T-cell (primary cell): ENCODE measurements at regions not wholly inside any gene's neighbourhood (a gene's known extent, or its start where the extent isn't known, plus 50 kb on each side); places are given as distances from the start of the nearest gene placed in this dataset.

ENCODE experiments used
- ATAC-seq, 4 experiments: fragments of 200-7000 bp in 3 of 4; fragments of 150-1000 bp in 1 of 4; cut with Tn5 transposase; replicated peaks in 1 of 4; 1 replicate in 3 of 4; 2 replicates in 1 of 4; pipeline ENCODE4 v1.10.0; 2021; ENCODE audit warnings: moderate library complexity in 3 of 4, mild to moderate bottlenecking in 2 of 4, moderate number of reproducible peaks in 1 of 4
- CTCF ChIA-PET, 2 donors: fragments of 300-600 bp; sonication (Branson Sonifier 250); formaldehyde crosslinking; loops; one replicate each; lab custom pipeline; 2022; ENCODE audit warnings: antibody characterized with exemption in 2 of 2; lab: Charles Lee
- POLR2A ChIA-PET, 2 donors: fragments of 300-600 bp; sonication (Branson Sonifier 250); formaldehyde crosslinking; loops; one replicate each; lab custom pipeline; 2022; ENCODE audit warnings: antibody characterized with exemption in 2 of 2; lab: Charles Lee
- DNase-seq, 35 experiments: peaks; one replicate each; pipeline versions ENCODE4 v3.0.0 to v3.0.0-alpha.2; 2013 to 2023
- H3K27ac ChIP-seq: one replicate; pipeline ENCODE4 v1.5.1; 2013; ENCODE audit warnings: low read length
- H3K27me3 ChIP-seq, 2 experiments: replicated peaks in 1 of 2; 1 replicate in 1 of 2; 2 replicates in 1 of 2; pipeline versions ENCODE4 v1.6.1 to v1.7.0; 2013; ENCODE audit warnings: low read length in 1 of 2, mixed read lengths in 1 of 2; ENCODE audit not compliant: control insufficient read depth in 2 of 2, insufficient read depth in 2 of 2; ENCODE audit errors: extremely low read depth in 1 of 2
- H3K36me3 ChIP-seq, 2 donors: 1 replicate in 1 of 2; 2 replicates in 1 of 2; pipeline versions ENCODE4 v1.6.1 to v1.7.0; 2013; ENCODE audit warnings: low read length in 1 of 2; ENCODE audit not compliant: control insufficient read depth in 2 of 2, insufficient read depth in 1 of 2; ENCODE audit errors: extremely low read depth in 1 of 2
- H3K4me1 ChIP-seq, 2 experiments: 1 replicate in 1 of 2; 2 replicates in 1 of 2; pipeline versions ENCODE4 v1.6.1 to v1.7.0; 2013; ENCODE audit warnings: low read length in 2 of 2, mixed read lengths in 1 of 2; ENCODE audit not compliant: insufficient read depth in 2 of 2, control insufficient read depth in 1 of 2; ENCODE audit errors: extremely low read depth in 1 of 2
- H3K4me3 ChIP-seq, 2 donors: 1 replicate in 1 of 2; 2 replicates in 1 of 2; pipeline versions ENCODE4 v1.5.1 to v1.7.0; 2013; ENCODE audit warnings: mild to moderate bottlenecking in 2 of 2, low read length in 1 of 2, moderate library complexity in 1 of 2; ENCODE audit not compliant: control insufficient read depth in 1 of 2; ENCODE audit errors: extremely low read depth in 1 of 2
- H3K9me3 ChIP-seq: 2 replicates; pipeline ENCODE4 v1.7.0; 2013
- H3K27ac Mint-ChIP-seq, 2 donors: one replicate each; pipeline ENCODE4 v1.8.0; 2020 to 2021; ENCODE audit warnings: mild to moderate bottlenecking in 2 of 2, mixed read lengths in 2 of 2
- H3K27me3 Mint-ChIP-seq, 2 donors: one replicate each; pipeline ENCODE4 v1.8.0; 2021 to 2022; ENCODE audit warnings: mixed read lengths in 2 of 2
- H3K36me3 Mint-ChIP-seq: one replicate; pipeline ENCODE4 v1.8.0; 2021; ENCODE audit warnings: mixed read lengths
- H3K4me1 Mint-ChIP-seq, 3 donors: one replicate each; pipeline ENCODE4 v1.8.0; 2020 to 2022; ENCODE audit warnings: mixed read lengths in 3 of 3, mild to moderate bottlenecking in 1 of 3
- H3K4me3 Mint-ChIP-seq, 3 donors: one replicate each; pipeline ENCODE4 v1.8.0; 2020 to 2022; ENCODE audit warnings: mild to moderate bottlenecking in 3 of 3, mixed read lengths in 3 of 3, moderate library complexity in 3 of 3
- H3K9me3 Mint-ChIP-seq, 3 donors: one replicate each; pipeline ENCODE4 v1.8.0; 2020 to 2022; ENCODE audit warnings: mixed read lengths in 3 of 3
- WGBS: methylation state at CpG from one replicate; pipeline ENCODE4 v1.1.5; 2013; ENCODE audit warnings: missing lambda C conversion rate; ENCODE audit not compliant: insufficient coverage; 5-methylcytosine and 5-hydroxymethylcytosine counted together

- Histone ChIP-seq H3K4me1 (peaks cover 22 to 70% of the 10 kb centered on the region in 2 experiments), H3K36me3 (no peaks in the 10 kb centered on the region), H3K27me3 (peaks cover 0 to 37% of the 10 kb centered on the region in 2 experiments), H3K27ac (no peak overlapping the region), H3K9me3 (no peaks in the 10 kb centered on the region), H3K4me3 (no peak overlapping the region)
- CTCF ChIA-PET: interaction anchor here (0.6 to 1.9 kb wide), 10 partner anchors 9 to 1049 kb away, joined by 3 to 4 read pairs (median 4); no protein-coding TSS in a partner anchor
- H3K27ac Mint-ChIP-seq: peak overlapping the region in 1 of 2 donors; percentile 16
- H3K4me1 Mint-ChIP-seq: peaks cover 55 to 68% (median 60%) of the 10 kb centered on the region in 3 donors
- DNase-seq (peak in 33 of 35 experiments; percentile 36 to 85 (median 62)), ATAC-seq (no peak)
- WGBS: 14% methylated on average over 2 of the region's 6 CpGs
- POLR2A ChIA-PET: no interaction called here
- no peak overlapping the region for H3K4me3 Mint-ChIP-seq
- H3K36me3 Mint-ChIP-seq: no peaks in the 10 kb centered on the region
- H3K9me3 Mint-ChIP-seq: no peaks in the 10 kb centered on the region
- peaks cover 0 to 12% of the 10 kb centered on the region in 2 donors for H3K27me3 Mint-ChIP-seq
Measured at GRCh38 chr15:70488002-70488605, 275.3 kb downstream of the UACA start.

DNA sequence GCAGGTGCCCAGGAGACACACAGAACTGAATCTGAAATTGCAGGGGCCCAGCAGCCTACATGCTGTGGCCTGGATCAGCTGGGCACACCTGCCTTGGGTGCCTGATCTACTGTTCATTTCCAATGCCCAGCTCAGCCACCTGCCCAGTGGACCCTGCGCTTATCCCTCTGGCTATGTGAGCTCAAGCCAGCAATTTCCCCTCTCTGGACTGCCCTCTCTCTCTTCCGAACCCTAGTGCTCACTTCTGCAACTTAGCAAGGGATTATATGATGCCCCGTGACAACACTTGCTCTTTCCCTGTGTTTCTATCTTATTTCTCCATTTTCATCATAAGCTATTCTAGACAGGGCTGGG, 276.0 kb downstream of the UACA start:
- ATAC-seq: no peak
- 93% methylated on average over 2 of the region's 3 CpGs for WGBS
- H3K4me1 ChIP-seq: peaks cover 18 to 63% of the 10 kb centered on the region in 2 experiments
- no peaks in the 10 kb centered on the region for H3K36me3 ChIP-seq
- POLR2A ChIA-PET: no interaction called here
- no peaks in the 10 kb centered on the region for H3K9me3 Mint-ChIP-seq
- peaks cover 0 to 44% of the 10 kb centered on the region in 2 experiments for H3K27me3 ChIP-seq
- CTCF ChIA-PET: interaction anchor here (0.6 to 1.9 kb wide), 8 partner anchors 10 to 1011 kb away, joined by 3 to 4 read pairs (median 4); no protein-coding TSS in a partner anchor
- peaks cover 53 to 65% (median 56%) of the 10 kb centered on the region in 3 donors for H3K4me1 Mint-ChIP-seq
- H3K4me3 ChIP-seq: no peak overlapping the region
- H3K4me3 Mint-ChIP-seq: no peak overlapping the region
- H3K27ac ChIP-seq: no peak overlapping the region
- H3K27me3 Mint-ChIP-seq: peaks cover 4 to 17% of the 10 kb centered on the region in 2 donors
- H3K36me3 Mint-ChIP-seq: no peaks in the 10 kb centered on the region
- peak overlapping the region in 1 of 2 donors; percentile 49 for H3K27ac Mint-ChIP-seq
- DNase-seq: no peak
- no peaks in the 10 kb centered on the region for H3K9me3 ChIP-seq

DNA sequence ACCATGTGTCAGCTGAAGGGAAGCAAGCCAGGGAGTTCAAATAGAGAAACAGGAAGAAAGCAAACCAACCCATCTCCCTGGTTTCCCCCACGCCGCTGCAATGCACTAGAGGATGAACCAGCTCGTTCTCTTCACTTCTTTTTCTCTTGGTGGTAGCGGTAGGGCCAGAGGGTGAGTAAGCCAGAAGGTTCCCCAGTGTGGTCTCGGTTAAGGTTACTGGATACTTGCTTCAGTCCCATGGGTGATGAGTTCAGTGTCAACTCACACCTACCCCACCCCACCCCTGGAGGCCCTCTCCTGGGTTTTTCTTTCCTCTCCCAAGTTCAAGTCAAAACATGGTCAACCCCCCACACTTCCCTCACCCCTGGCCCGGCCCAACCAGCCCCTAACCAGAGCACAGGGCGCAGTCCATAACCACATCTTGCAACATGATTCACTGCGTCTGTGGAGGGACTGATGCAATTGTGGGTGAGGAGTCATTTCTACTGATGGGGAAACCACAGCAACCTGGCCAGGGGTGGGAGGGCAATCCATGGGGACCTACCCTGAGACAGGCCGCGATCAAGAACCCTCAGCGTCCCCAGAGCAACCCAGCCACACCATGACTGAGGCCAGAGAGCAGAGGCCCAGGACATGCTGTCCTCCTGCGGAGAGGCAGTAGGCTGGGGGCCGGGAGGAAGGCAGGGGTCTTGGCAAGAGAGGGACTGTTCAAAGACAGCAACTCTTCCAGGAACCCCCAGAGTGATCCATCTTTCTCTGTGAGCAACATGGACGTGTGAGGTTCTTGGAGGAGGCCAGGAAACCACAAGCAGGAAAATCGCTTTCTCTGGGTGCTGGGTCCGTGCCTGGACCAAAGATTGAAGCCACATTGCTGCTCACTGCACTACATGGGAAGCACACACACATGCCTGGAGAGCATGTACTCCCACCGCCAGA, 276.6 kb downstream of the UACA start:
- peak; percentile 36 to 66 (median 44) for ATAC-seq
- H3K9me3 ChIP-seq: no peaks in the 10 kb centered on the region
- H3K27ac ChIP-seq: no peak overlapping the region
- H3K36me3 ChIP-seq: no peaks in the 10 kb centered on the region
- Mint-ChIP-seq H3K27ac (peak overlapping the region in 1 of 2 donors; percentile 47), H3K36me3 (no peaks in the 10 kb centered on the region), H3K9me3 (no peaks in the 10 kb centered on the region), H3K4me3 (peak overlapping the region in 1 of 3 donors; percentile 25), H3K4me1 (peaks cover 50 to 60% (median 51%) of the 10 kb centered on the region in 3 donors), H3K27me3 (peaks cover 8 to 21% of the 10 kb centered on the region in 2 donors)
- peaks cover 12 to 57% of the 10 kb centered on the region in 2 experiments for H3K4me1 ChIP-seq
- ChIA-PET CTCF (interaction anchor here in 1 of 2 donors (0.8 to 1.8 kb wide), 3 partner anchors 13 to 1008 kb away, joined by 4 to 6 read pairs (median 4); no protein-coding TSS in a partner anchor), POLR2A (no interaction called here)
- peaks cover 0 to 46% of the 10 kb centered on the region in 2 experiments for H3K27me3 ChIP-seq
- DNase-seq: peak in 29 of 35 experiments; percentile 12 to 70 (median 39)
- H3K4me3 ChIP-seq: no peak overlapping the region
- 56% methylated on average over 5 of the region's 17 CpGs for WGBS

DNA sequence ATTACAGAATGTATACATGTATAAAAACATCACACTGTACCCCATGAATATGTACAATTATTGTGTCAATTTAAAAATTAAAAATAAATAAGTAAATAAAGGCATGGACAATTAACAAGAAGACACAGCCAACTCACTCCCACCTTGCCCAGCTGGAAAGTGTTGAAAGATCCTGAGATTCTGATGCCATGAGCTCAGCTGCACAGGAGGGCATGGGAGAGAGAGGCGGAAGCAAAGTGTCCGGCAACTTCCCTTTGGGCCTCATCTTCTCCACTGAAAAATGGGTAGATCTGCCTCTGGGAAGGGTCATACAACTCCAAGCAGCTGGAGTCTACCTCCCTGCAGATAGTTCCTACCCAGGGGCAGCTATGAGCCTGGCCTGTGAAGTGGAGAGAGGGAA, 277.3 kb downstream of the UACA start:
- DNase-seq (no peak), ATAC-seq (no peak)
- H3K27me3 Mint-ChIP-seq: peaks cover 8 to 21% of the 10 kb centered on the region in 2 donors
- H3K4me3 Mint-ChIP-seq: no peak overlapping the region
- H3K27ac ChIP-seq: no peak overlapping the region
- H3K4me3 ChIP-seq: no peak overlapping the region
- CTCF ChIA-PET: interaction anchor here in 1 of 2 donors (0.6 to 1.0 kb wide), 2 partner anchors 19 to 641 kb away, joined by 3 to 6 read pairs; no protein-coding TSS in a partner anchor
- peaks cover 43 to 53% (median 44%) of the 10 kb centered on the region in 3 donors for H3K4me1 Mint-ChIP-seq
- no peaks in the 10 kb centered on the region for H3K36me3 Mint-ChIP-seq
- H3K27ac Mint-ChIP-seq: no peak overlapping the region
- H3K9me3 Mint-ChIP-seq: no peaks in the 10 kb centered on the region
- 94% methylated on average over 2 of the region's 2 CpGs for WGBS
- no peaks in the 10 kb centered on the region for H3K36me3 ChIP-seq
- H3K9me3 ChIP-seq: no peaks in the 10 kb centered on the region
- H3K27me3 ChIP-seq: peaks cover 0 to 50% of the 10 kb centered on the region in 2 experiments
- POLR2A ChIA-PET: no interaction called here
- peaks cover 5 to 55% of the 10 kb centered on the region in 2 experiments for H3K4me1 ChIP-seq

GRCh38 chr15:70484993-70485392, 278.4 kb downstream of the UACA start:
- H3K36me3 ChIP-seq: no peaks in the 10 kb centered on the region
- Mint-ChIP-seq H3K4me1 (peaks cover 40 to 51% (median 47%) of the 10 kb centered on the region in 3 donors), H3K36me3 (no peaks in the 10 kb centered on the region), H3K27me3 (peaks cover 8 to 23% of the 10 kb centered on the region in 2 donors), H3K9me3 (no peaks in the 10 kb centered on the region), H3K27ac (no peak overlapping the region), H3K4me3 (no peak overlapping the region)
- no peak overlapping the region for H3K4me3 ChIP-seq
- H3K27ac ChIP-seq: no peak overlapping the region
- H3K9me3 ChIP-seq: no peaks in the 10 kb centered on the region
- peaks cover 9 to 55% of the 10 kb centered on the region in 2 experiments for H3K4me1 ChIP-seq
- H3K27me3 ChIP-seq: peaks cover 0 to 50% of the 10 kb centered on the region in 2 experiments
- POLR2A ChIA-PET: no interaction called here
- ATAC-seq (no peak), DNase-seq (no peak)
- no CpG with 5 or more reads among the region's 1 CpG for WGBS
- CTCF ChIA-PET: no interaction called here

GRCh38 chr15:70483513-70483912, 279.8 kb downstream of the UACA start:
- Histone ChIP-seq H3K27me3 (peaks cover 0 to 52% of the 10 kb centered on the region in 2 experiments), H3K4me1 (peaks cover 16 to 54% of the 10 kb centered on the region in 2 experiments), H3K36me3 (no peaks in the 10 kb centered on the region), H3K4me3 (no peak overlapping the region), H3K9me3 (no peaks in the 10 kb centered on the region), H3K27ac (no peak overlapping the region)
- Mint-ChIP-seq H3K4me1 (peaks cover 43 to 53% (median 52%) of the 10 kb centered on the region in 3 donors), H3K4me3 (no peak overlapping the region), H3K27me3 (peaks cover 8 to 27% of the 10 kb centered on the region in 2 donors), H3K27ac (peak overlapping the region in 1 of 2 donors; percentile 39), H3K36me3 (no peaks in the 10 kb centered on the region), H3K9me3 (no peaks in the 10 kb centered on the region)
- ChIA-PET POLR2A (no interaction called here), CTCF (no interaction called here)
- 100% methylated on average over 2 of the region's 2 CpGs for WGBS
- no peak for ATAC-seq
- no peak for DNase-seq
